Esophagus muscularis mucosa (tissue), 3 donors: ENCODE measurements at regions not wholly inside any gene's neighbourhood (a gene's known extent, or its start where the extent isn't known, plus 50 kb on each side); places are given as distances from the start of the nearest gene placed in this dataset.

Source experiments
- CTCF ChIP-seq, 3 experiments: fragments of 200-600 bp in 2 of 3; fragments of 450-650 bp in 1 of 3; sonication (generic) in 2 of 3; IDR thresholded peaks; one replicate each; pipeline ENCODE4 v1.5.1; 2017 to 2019; ENCODE audit warnings: antibody characterized with exemption in 3 of 3, mild to moderate bottlenecking in 2 of 3, moderate library complexity in 1 of 3
- POLR2A ChIP-seq: fragments of 450-650 bp; IDR thresholded peaks from one replicate; pipeline ENCODE4 v1.6.1; 2017; ENCODE audit warnings: antibody characterized with exemption, moderate library complexity, mild to moderate bottlenecking, low read depth

- TF ChIP-seq POLR2A (no peak), CTCF (IDR thresholded peaks at IDR 0.05) (no peak)
These were observed 261.1 kb upstream of the SNX7 start for GRCh38 chr1:98400446-98400845.
